NCI-H1694 (cell line): ENCODE measurements at regions not wholly inside any gene's neighbourhood (a gene's known extent, or its start where the extent isn't known, plus 50 kb on each side); places are given as distances from the start of the nearest gene placed in this dataset.

Source experiments
- DNase-seq: peaks from one replicate; lab custom pipeline; 2025; lab: John Stamatoyannopoulos, UW

DNA sequence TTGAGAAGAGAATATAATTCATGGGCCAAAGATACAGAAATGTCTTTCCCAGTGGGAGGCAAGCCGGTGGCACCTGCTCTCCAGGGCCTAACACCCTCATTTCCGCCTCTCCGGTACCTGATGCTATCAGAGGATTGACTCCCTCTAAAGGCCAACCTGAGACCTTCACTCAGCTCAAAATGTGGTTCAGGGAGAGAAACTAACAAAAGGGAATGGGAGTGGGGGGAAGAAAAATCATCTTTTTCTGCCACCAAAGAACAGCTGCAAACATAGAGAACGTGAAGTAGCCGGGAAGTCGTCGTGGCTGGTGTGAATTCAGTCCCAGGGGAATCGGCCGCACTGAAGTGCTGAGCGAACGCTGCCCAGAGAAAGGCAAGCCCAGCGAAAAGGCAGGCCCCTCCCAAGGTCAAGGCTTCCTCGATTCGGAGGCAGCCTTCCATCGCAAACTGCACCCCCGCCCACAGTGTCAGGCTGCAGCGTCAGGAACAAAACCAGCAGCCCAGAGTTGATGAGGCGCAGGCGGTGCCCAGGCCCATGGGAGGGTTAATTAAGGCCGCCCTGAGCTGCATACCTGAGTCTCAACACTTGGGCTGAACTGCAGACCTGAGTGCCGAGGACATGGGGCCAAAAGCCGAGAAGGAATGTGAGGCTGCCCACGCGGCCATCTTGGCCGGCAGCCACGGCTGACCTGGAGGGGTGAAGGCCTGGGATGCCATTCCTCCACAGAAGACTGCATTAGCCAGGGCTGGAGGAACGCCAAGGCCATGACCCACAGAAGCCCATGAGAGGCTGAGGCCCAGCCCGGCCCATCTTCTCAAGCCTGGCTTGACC lies 160.2 kb downstream of the PSMG1 start:
- no peak for DNase-seq

DNA sequence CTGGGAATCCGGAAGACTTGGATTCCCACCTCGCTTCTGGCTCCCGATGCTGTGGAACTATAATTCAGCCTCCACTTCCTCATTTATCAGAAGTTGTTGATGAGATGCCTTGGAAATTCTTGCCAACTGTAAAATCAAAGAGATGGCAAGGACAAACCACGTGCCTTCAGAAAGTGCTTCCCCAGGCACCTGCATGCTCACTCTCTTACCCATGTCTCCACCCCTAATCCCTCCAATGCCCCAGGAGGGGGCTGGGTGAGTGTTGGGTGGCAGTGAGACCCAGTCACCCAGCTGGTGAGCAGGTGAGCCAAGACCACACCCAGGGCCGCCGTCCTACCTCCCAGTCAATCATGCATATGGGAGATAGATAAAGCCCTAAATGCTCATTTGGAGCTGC lies 160.8 kb downstream of the PSMG1 start:
- no peak for DNase-seq

DNA sequence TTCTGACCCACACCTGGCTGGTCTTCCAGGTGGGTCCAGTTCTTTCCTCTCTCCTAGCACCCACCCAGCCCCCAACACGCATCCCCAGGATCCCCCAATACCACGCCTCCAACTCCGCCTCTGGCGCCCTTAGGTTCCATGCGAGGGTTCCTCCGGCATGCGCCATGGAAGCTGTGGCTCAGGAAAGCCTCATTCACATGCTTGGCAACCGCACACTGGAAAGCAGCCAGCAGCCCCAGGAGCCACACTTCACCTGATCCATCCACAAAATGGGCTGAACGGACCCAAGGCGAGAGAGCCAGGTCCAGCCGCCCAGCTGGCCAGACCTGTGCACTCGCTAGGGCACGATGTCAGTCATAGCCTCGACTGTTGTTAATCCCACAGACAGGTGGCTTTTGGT lies 161.2 kb downstream of the PSMG1 start:
- DNase-seq = no peak

DNA sequence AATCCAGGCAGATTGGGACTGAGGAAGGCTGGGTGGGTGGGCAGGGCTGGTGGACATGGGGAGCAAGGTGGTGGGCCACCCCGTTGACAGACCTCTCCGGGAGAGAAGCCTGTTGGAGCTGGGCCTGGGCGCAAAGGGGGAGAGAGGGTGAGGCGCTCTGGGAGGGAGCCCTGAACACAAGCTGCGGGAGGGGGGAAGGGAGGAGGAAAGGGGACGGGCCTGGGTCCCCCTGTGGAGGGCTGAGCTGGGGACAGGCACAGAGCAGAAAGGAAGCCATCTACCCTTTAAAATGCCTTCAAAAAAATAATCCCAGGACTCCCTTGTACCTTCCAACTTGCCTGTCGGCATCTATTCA lies 161.8 kb downstream of the PSMG1 start:
- DNase-seq = no peak

GRCh38 chr21:39020751-39021477 lies 162.3 kb downstream of the PSMG1 start:
- DNase-seq = no peak

DNA sequence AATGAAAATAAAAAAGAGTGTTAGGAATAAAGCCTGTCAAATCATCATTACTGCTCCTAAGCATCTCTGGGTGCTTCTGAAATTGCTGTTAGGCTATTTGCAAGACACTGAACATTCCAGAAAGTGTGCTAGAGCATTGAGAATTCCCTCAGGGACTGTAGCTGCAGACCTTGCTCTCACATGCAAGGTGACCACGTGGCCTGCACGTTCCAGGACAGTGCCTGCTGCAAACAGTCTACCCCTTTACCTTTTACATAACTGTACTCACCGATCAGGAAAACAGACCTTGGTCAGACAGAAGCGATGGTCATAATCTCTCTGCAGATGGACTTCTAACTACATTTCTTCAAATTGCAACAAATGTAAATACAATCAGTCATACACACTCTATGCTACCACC lies 164.5 kb downstream of the PSMG1 start:
- DNase-seq = no peak

DNA sequence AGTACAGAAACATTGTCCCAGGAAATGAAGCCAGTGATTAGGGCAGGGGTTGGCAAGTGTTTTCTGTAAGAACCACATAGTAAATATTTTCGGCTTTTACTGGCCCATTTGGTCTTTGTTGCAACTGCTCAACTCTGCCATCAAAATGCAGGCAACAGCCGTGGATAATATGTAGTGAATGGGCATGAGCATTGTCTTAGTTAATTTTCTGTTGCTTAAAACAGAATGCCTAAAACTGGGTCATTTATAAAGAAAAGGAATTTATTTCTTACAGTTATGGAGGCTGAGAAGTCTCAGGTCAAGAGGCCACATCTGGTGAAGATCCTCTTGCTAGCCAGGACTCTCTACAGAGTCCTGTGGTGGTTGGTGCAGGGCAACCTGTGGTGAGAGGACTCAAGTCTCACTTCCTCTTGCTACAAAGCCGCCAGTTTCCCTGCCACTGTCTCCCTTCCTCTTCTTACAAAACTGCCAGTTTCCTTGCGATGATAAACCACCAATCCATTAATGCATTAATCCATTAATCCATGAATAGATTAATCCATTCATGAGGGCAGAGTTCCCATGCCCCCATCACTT lies 166.4 kb downstream of the PSMG1 start:
- DNase-seq = no peak

- DNase-seq = no peak
These were observed 168.5 kb downstream of the PSMG1 start for GRCh38 chr21:39014747-39015146.

- no peak for DNase-seq
These were observed 170.7 kb downstream of the PSMG1 start for GRCh38 chr21:39012326-39013230.

GRCh38 chr21:39011911-39012310 lies 171.3 kb downstream of the PSMG1 start:
- DNase-seq = no peak

DNA sequence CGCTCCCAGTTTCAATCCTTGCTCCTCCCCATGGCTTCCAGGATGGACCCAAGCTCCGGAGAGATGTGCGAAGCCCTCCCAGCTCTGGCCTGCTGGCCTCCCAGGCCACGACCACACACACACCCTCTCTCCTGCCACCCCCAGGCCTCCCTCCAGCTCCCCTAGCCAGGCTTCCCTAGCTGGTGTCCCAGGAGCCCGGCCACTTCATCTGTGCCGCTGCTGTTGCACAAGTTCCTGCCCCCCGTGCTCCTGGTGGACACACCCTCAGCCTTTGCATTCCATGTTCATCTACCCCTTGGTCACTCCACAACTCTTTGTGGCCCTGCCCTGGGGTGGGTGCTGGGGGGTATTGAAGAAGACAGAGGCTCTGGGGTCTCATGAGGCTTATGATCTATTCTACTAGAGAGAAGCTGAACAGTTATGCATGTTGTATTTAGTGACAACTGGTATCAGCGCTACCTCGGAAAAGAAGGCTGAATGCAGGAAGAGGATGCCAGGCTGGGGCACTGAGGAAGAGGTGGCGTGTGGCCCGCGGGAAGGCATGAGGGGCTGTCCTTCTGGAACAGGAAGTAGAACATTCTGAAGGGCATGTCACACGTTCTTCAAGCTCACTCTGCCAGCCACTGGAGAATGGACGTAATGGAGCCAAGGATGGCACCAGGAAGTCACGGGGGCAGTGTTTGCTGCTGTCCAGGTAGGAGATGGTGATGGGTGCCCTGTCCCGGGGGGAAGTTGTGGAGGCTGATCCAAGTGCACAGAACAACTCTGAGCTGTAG lies 172.4 kb downstream of the PSMG1 start:
- DNase-seq = no peak

- no peak for DNase-seq
These were observed 173.5 kb downstream of the PSMG1 start for GRCh38 chr21:39009587-39010225.

- no peak for DNase-seq
These were observed 175.3 kb downstream of the PSMG1 start for GRCh38 chr21:39007985-39008384.

GRCh38 chr21:39007532-39007931 lies 175.7 kb downstream of the PSMG1 start:
- no peak for DNase-seq

DNA sequence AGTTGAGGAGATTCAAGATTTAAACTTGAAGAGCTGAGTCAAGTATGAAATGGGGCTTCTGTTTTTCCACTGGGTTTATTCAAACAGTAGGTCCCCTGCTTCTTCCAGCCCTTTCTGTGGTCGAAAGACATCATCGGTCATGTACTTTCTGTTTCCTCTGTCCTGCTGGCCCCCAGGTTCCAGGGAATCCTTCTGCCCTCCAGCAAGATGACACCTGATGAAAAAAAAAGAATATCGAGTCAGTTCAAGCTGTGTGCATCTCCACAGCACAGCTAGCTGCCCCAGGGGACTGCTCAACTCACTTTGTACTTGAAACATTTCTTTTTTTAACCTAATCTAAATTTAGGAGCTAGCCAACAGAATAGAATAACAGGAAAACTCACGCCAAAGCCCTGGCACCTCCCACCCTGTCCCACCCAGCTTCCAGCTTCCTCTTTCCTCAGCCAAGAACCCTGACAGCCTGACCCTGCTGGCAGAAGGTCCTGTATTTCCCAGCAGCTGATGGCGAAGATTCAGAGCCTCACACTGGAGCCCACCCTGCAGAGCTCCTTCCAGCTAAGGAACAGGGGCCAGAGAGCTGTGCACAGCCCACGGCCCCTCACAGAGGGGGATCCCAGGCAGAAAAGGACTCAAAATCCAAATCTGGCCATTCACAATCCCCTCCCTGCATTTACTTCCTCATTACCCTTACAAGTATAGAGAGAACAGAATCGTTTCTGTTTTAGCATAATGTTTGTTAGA lies 176.5 kb downstream of the PSMG1 start:
- no peak for DNase-seq

DNA sequence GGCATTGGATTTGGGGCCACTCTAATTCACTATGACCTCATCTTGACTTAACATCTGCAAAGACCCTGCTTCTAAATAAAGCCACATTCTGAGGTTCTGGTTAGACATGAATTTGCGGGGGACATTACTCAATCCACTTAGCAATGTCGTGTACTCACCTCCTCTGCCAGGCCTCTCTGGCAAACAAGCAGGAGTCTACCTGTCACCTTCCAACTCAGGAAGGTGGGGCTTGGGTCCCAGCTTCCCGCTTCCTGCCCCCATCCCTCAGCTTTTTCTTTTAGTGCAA lies 177.8 kb downstream of the PSMG1 start:
- no peak for DNase-seq

- no peak for DNase-seq
These were observed 178.4 kb downstream of the PSMG1 start for GRCh38 chr21:39004634-39005501.

GRCh38 chr21:39003982-39004633 lies 179.1 kb downstream of the PSMG1 start:
- DNase-seq = no peak

GRCh38 chr21:39001341-39001740 lies 181.9 kb downstream of the PSMG1 start:
- DNase-seq = no peak
